H9 (cell line): ENCODE measurements at regions not wholly inside any gene's neighbourhood (a gene's known extent, or its start where the extent isn't known, plus 50 kb on each side); places are given as distances from the start of the nearest gene placed in this dataset.

Source experiments
- DNase-seq: peaks from one replicate; pipeline ENCODE4 v3.0.0-alpha.2; 2017
- H2AFZ ChIP-seq: one replicate; pipeline ENCODE4 v1.6.1; 2013; ENCODE audit warnings: mild to moderate bottlenecking, low read length, control low read depth, moderate library complexity
- H2AK5ac ChIP-seq: 2 replicates; pipeline ENCODE4 v1.6.1; 2013; ENCODE audit warnings: low read length, control low read depth, mixed read lengths; ENCODE audit not compliant: insufficient read length
- H2BK120ac ChIP-seq: one replicate; pipeline ENCODE4 v1.6.1; 2013; ENCODE audit warnings: low read depth, mild to moderate bottlenecking, low read length, control low read depth, inconsistent platforms; ENCODE audit not compliant: poor library complexity, severe bottlenecking
- H2BK12ac ChIP-seq: 2 replicates; pipeline ENCODE4 v1.6.1; 2013; ENCODE audit warnings: low read length, control low read depth, mixed read lengths, low read depth; ENCODE audit not compliant: insufficient read length
- H2BK15ac ChIP-seq: 2 replicates; pipeline ENCODE4 v1.6.1; 2013; ENCODE audit warnings: low read depth, low read length, control low read depth
- H2BK20ac ChIP-seq: one replicate; pipeline ENCODE4 v1.6.1; 2013; ENCODE audit warnings: low read depth, mild to moderate bottlenecking, low read length, control low read depth, inconsistent platforms; ENCODE audit not compliant: poor library complexity, severe bottlenecking
- H2BK5ac ChIP-seq: 2 replicates; pipeline ENCODE4 v1.6.1; 2013; ENCODE audit warnings: low read length, control low read depth, mixed read lengths; ENCODE audit not compliant: insufficient read length
- H3K14ac ChIP-seq: 2 replicates; pipeline ENCODE4 v1.6.1; 2013; ENCODE audit warnings: low read length, control low read depth; ENCODE audit not compliant: insufficient read depth
- H3K18ac ChIP-seq: 2 replicates; pipeline ENCODE4 v1.6.1; 2013; ENCODE audit warnings: low read depth, mild to moderate bottlenecking, mixed read lengths, low read length, control low read depth; ENCODE audit not compliant: insufficient read length
- H3K23ac ChIP-seq: 2 replicates; pipeline ENCODE4 v1.6.1; 2013; ENCODE audit warnings: low read length, control low read depth, mixed read lengths, low read depth; ENCODE audit not compliant: insufficient read length
- H3K23me2 ChIP-seq: 2 replicates; pipeline ENCODE4 v1.6.1; 2013; ENCODE audit warnings: low read depth, mild to moderate bottlenecking, mixed read lengths, low read length, control low read depth; ENCODE audit not compliant: insufficient read length, poor library complexity, severe bottlenecking
- H3K27ac ChIP-seq: 2 replicates; pipeline ENCODE4 v1.5.1; 2013; ENCODE audit warnings: low read length, control low read depth, mixed read lengths, low read depth; ENCODE audit not compliant: insufficient read length
- H3K27me3 ChIP-seq: 2 replicates; pipeline ENCODE4 v1.6.1; 2013; ENCODE audit warnings: low read length, control low read depth, inconsistent platforms; ENCODE audit not compliant: insufficient read depth
- H3K4ac ChIP-seq: 2 replicates; pipeline ENCODE4 v1.6.1; 2013; ENCODE audit warnings: low read depth, mild to moderate bottlenecking, control low read depth, inconsistent platforms, low read length, moderate library complexity
- H3K4me1 ChIP-seq: 2 replicates; pipeline ENCODE4 v1.6.1; 2013; ENCODE audit warnings: low read length, control low read depth, inconsistent platforms; ENCODE audit not compliant: insufficient read depth
- H3K4me2 ChIP-seq: 2 replicates; pipeline ENCODE4 v1.6.1; 2013; ENCODE audit warnings: low read length, control low read depth, mixed read lengths; ENCODE audit not compliant: insufficient read length, insufficient read depth
- H3K56ac ChIP-seq: 2 replicates; pipeline ENCODE4 v1.6.1; 2013; ENCODE audit warnings: low read depth, mild to moderate bottlenecking, mixed read lengths, low read length, control low read depth; ENCODE audit not compliant: insufficient read length
- H3K79me1 ChIP-seq: 2 replicates; pipeline ENCODE4 v1.6.1; 2013; ENCODE audit warnings: low read depth, mild to moderate bottlenecking, moderate library complexity, low read length, control low read depth, inconsistent platforms; ENCODE audit not compliant: insufficient read depth, poor library complexity, severe bottlenecking
- H3K79me2 ChIP-seq: 2 replicates; pipeline ENCODE4 v1.6.1; 2013; ENCODE audit warnings: low read length, control low read depth, inconsistent platforms; ENCODE audit not compliant: insufficient read depth
- H3K9ac ChIP-seq: 2 replicates; pipeline ENCODE4 v1.6.1; 2013; ENCODE audit warnings: low read length, control low read depth, mixed read lengths; ENCODE audit not compliant: insufficient read length; ENCODE audit errors: extremely low read depth
- H3K9me3 ChIP-seq: one replicate; pipeline ENCODE4 v1.6.1; 2013; ENCODE audit warnings: low read depth, low read length, inconsistent platforms; ENCODE audit not compliant: control insufficient read depth
- H3T11ph ChIP-seq: one replicate; pipeline ENCODE4 v1.6.1; 2013; ENCODE audit warnings: mild to moderate bottlenecking, low read length, control low read depth, inconsistent platforms
- H4K20me1 ChIP-seq: one replicate; pipeline ENCODE4 v1.6.1; 2013; ENCODE audit not compliant: control insufficient read depth, insufficient read length, insufficient read depth
- H4K5ac ChIP-seq: 2 replicates; pipeline ENCODE4 v1.6.1; 2013; ENCODE audit warnings: low read depth, mild to moderate bottlenecking, mixed read lengths, low read length, control low read depth; ENCODE audit not compliant: insufficient read length
- H4K8ac ChIP-seq: replicated peaks from 2 replicates; pipeline ENCODE4 v1.6.1; 2013; ENCODE audit warnings: low read length, control low read depth, mixed read lengths, low read depth; ENCODE audit not compliant: insufficient read length
- H4K91ac ChIP-seq: 2 replicates; pipeline ENCODE4 v1.6.1; 2013; ENCODE audit warnings: low read depth, mild to moderate bottlenecking, moderate library complexity, mixed read lengths, low read length, control low read depth; ENCODE audit not compliant: insufficient read length
- H3K27ac Mint-ChIP-seq, 3 experiments: 2 replicates in 2 of 3; 3 replicates in 1 of 3; pipeline ENCODE4 v1.8.0; 2020 to 2021; ENCODE audit warnings: mixed read lengths in 3 of 3, mild to moderate bottlenecking in 1 of 3, moderate library complexity in 1 of 3
- H3K27me3 Mint-ChIP-seq: 2 replicates; pipeline ENCODE4 v1.8.0; 2021; ENCODE audit warnings: low read depth, mild to moderate bottlenecking, moderate library complexity, mixed read lengths
- H3K36me3 Mint-ChIP-seq, 3 experiments: 2 replicates in 2 of 3; 3 replicates in 1 of 3; pipeline ENCODE4 v1.8.0; 2020 to 2021; ENCODE audit warnings: low read depth in 3 of 3, mixed read lengths in 3 of 3; ENCODE audit not compliant: insufficient read depth in 1 of 3
- H3K4me1 Mint-ChIP-seq, 2 experiments: 2 replicates each; pipeline ENCODE4 v1.8.0; 2020; ENCODE audit warnings: mixed read lengths in 2 of 2
- H3K4me3 Mint-ChIP-seq, 2 experiments: 2 replicates in 1 of 2; 3 replicates in 1 of 2; pipeline ENCODE4 v1.8.0; 2020 to 2021; ENCODE audit warnings: mild to moderate bottlenecking in 2 of 2, mixed read lengths in 2 of 2, moderate library complexity in 1 of 2
- H3K9me3 Mint-ChIP-seq, 2 experiments: 2 replicates in 1 of 2; 3 replicates in 1 of 2; pipeline ENCODE4 v1.8.0; 2020; ENCODE audit warnings: mild to moderate bottlenecking in 2 of 2, mixed read lengths in 2 of 2, moderate library complexity in 1 of 2
- WGBS: extraction: QIAGEN DNeasy Blood & Tissue Kit; methylation state at CpG from one replicate; pipeline ENCODE4 v1.1.7; 2013; ENCODE audit warnings: missing lambda C conversion rate, low lambda C conversion rate, mixed read lengths; ENCODE audit not compliant: insufficient read length; ENCODE audit errors: extremely low coverage; 5-methylcytosine and 5-hydroxymethylcytosine counted together
- TF ChIP-seq, protein P1 (sequence below): fragments of 200-600 bp; sonication (generic); conservative IDR thresholded peaks from 3 replicates; pipeline ENCODE4 v1.8.0; 2021; ENCODE audit warnings: antibody characterized with exemption, mild to moderate bottlenecking

DNA sequence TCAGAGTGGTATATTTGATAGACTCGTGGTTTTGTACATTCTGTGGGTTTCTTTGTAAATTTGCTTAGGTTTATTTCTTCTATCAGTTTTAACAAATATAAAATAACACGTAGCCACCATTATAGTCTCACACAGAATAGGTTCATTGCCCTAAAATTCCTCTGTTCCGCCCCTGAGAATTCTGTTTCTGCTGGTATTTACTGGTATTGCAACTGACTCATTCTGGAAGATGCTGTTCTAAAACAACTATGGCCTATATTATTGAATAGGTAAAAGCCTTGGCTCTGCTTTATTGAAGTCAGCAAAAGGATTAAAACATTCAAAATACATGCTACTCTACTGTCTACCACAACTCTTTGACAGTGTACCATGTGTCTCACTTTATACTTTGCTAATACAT lies 119.1 kb upstream of the CHORDC1 start:
- H2BK20ac ChIP-seq, result no peak overlapping the region
- H3K14ac ChIP-seq, result no peak overlapping the region
- H3K4me3 Mint-ChIP-seq, result no peak overlapping the region
- no peak overlapping the region for H2BK15ac ChIP-seq
- no peaks in the 10 kb centered on the region for H3K9me3 ChIP-seq
- H3K18ac ChIP-seq, result no peak overlapping the region
- no peaks in the 10 kb centered on the region for H3K79me2 ChIP-seq
- H3T11ph ChIP-seq, result no peak overlapping the region
- no peak overlapping the region for H2BK5ac ChIP-seq
- no peak overlapping the region for H3K56ac ChIP-seq
- H3K36me3 Mint-ChIP-seq, result no peaks in the 10 kb centered on the region
- H2AK5ac ChIP-seq, result no peak overlapping the region
- H4K91ac ChIP-seq, result no peak overlapping the region
- no peaks in the 10 kb centered on the region for H3K27me3 Mint-ChIP-seq
- WGBS, result no CpG with 5 or more reads among the region's 3 CpGs
- H4K5ac ChIP-seq, result no peak overlapping the region
- H3K4me2 ChIP-seq, result no peak overlapping the region
- no peak overlapping the region for H3K4ac ChIP-seq
- no peak overlapping the region for H3K27ac Mint-ChIP-seq
- H3K27me3 ChIP-seq, result no peaks in the 10 kb centered on the region
- no peaks in the 10 kb centered on the region for H3K23me2 ChIP-seq
- TF ChIP-seq, protein P1, sequence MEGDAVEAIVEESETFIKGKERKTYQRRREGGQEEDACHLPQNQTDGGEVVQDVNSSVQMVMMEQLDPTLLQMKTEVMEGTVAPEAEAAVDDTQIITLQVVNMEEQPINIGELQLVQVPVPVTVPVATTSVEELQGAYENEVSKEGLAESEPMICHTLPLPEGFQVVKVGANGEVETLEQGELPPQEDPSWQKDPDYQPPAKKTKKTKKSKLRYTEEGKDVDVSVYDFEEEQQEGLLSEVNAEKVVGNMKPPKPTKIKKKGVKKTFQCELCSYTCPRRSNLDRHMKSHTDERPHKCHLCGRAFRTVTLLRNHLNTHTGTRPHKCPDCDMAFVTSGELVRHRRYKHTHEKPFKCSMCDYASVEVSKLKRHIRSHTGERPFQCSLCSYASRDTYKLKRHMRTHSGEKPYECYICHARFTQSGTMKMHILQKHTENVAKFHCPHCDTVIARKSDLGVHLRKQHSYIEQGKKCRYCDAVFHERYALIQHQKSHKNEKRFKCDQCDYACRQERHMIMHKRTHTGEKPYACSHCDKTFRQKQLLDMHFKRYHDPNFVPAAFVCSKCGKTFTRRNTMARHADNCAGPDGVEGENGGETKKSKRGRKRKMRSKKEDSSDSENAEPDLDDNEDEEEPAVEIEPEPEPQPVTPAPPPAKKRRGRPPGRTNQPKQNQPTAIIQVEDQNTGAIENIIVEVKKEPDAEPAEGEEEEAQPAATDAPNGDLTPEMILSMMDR, result no peak; the same call in 2 of the 3 replicates
- no peak overlapping the region for H3K27ac ChIP-seq
- no peak overlapping the region for H3K23ac ChIP-seq
- no peak overlapping the region for H2AFZ ChIP-seq
- no peak overlapping the region for H4K8ac ChIP-seq
- H3K9me3 Mint-ChIP-seq, result no peaks in the 10 kb centered on the region
- no peaks in the 10 kb centered on the region for H3K4me1 Mint-ChIP-seq
- no peaks in the 10 kb centered on the region for H3K79me1 ChIP-seq
- H2BK120ac ChIP-seq, result no peak overlapping the region
- no peaks in the 10 kb centered on the region for H3K4me1 ChIP-seq
- DNase-seq, result no peak
- H3K9ac ChIP-seq, result no peak overlapping the region
- H4K20me1 ChIP-seq, result no peaks in the 10 kb centered on the region
- H2BK12ac ChIP-seq, result no peak overlapping the region
